Iris pigment epithelial cell (primary cell): ENCODE measurements at regions not wholly inside any gene's neighbourhood (a gene's known extent, or its start where the extent isn't known, plus 50 kb on each side); places are given as distances from the start of the nearest gene placed in this dataset.
"Not testable (repeated sequence)": the region's sequence is repeated elsewhere in the genome, so short reads cannot be mapped to it uniquely, and the experiment has no call there.

Experiments used
- DNase-seq: peaks from one replicate; pipeline ENCODE4 v3.0.0-alpha.2; 2011; ENCODE audit warnings: low read depth

GRCh38 chr2:111500536-111501062 is 379.9 kb downstream of the BCL2L11 start:
- peak; percentile 26 for DNase-seq

DNA sequence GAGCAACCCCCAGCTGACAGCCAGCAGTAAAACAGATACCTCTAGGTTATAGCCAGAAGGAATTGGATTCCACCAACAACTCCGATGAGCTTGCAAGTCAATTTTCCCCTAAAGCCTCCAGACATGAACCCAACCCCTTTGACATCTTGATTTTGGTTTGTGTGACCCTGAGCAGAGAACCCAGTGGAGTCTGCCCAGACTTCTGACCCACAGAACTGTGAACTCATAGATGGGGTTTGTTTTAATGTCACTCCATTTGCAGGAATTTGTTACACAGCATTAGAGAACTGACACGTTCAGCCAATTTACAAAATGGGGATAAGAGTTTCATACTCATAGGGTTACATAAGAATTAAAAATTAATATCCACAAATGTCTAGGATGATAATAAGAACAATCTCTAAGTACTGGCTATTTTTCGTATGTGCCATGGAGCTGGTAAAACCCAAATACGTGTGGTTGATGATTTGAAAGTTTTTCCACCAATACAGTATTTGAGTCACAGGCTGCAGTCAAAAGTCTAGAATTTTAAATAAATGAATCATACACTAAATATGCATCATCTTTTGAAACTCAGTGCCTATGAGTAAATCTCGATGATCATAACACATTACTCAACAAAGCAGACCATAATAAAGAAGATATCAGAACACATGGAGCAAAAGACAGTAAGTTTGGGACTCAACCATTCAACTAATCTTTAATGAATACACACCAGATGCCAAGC is 380.0 kb downstream of the ANAPC1 start:
- not testable (repeated sequence) for DNase-seq

GRCh38 chr2:111504571-111504942 is 379.4 kb downstream of the ANAPC1 start:
- not testable (repeated sequence) for DNase-seq

- not testable (repeated sequence) for DNase-seq
Measured at GRCh38 chr2:111505267-111505666, 378.7 kb downstream of the ANAPC1 start.

- DNase-seq: not testable (repeated sequence)
Measured at GRCh38 chr2:111506936-111507335, 377.1 kb downstream of the ANAPC1 start.

- not testable (repeated sequence) for DNase-seq
Measured at GRCh38 chr2:111509225-111509869, 374.6 kb downstream of the ANAPC1 start.

GRCh38 chr2:111510384-111510783 is 373.6 kb downstream of the ANAPC1 start:
- not testable (repeated sequence) for DNase-seq

- not testable (repeated sequence) for DNase-seq
Measured at GRCh38 chr2:111511062-111511461, 372.9 kb downstream of the ANAPC1 start.

DNA sequence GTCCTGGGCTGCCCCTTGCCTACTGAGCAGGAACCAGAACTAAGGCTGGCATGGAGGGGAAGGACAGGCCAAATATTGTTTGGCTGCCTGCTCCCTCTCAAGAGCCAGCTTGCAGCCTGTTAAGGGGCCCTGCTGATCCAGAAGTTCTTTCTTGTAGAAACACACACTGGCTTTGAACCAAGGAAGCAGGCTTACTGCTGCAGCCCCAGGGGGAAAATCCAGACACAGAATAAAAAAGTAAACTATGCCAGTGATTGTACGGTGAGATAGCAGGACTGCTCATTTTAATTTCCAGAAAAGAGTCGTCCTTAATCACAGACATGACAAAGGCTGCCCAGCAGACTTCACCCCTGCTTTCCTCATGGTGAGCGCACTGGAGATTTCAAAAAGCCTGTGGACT is 371.6 kb downstream of the ANAPC1 start:
- not testable (repeated sequence) for DNase-seq

DNA sequence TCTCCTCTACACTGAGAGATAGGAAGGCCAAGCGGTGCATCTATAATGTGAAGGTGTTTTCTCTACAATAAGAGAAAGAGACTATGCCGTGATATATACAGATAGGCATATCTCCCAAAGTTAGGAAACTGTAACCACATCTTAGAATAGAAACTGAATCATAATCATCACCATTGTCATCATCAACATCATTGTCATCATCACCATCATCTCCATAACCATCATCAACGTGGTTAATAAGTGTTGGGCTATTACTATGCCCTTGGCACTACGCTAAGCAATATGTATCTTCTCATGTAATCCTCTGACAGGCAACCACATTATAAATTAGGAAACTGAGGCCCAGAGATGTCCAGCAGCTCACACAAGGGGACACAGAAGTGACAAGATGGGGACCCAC is 369.9 kb downstream of the ANAPC1 start:
- DNase-seq: not testable (repeated sequence)

GRCh38 chr2:111517050-111517720 is 366.8 kb downstream of the ANAPC1 start:
- DNase-seq: not testable (repeated sequence)

- DNase-seq: peak; percentile 27
Measured at GRCh38 chr2:111517721-111518053, 366.3 kb downstream of the ANAPC1 start.

GRCh38 chr2:111519071-111519470 is 364.9 kb downstream of the ANAPC1 start:
- DNase-seq: no peak

DNA sequence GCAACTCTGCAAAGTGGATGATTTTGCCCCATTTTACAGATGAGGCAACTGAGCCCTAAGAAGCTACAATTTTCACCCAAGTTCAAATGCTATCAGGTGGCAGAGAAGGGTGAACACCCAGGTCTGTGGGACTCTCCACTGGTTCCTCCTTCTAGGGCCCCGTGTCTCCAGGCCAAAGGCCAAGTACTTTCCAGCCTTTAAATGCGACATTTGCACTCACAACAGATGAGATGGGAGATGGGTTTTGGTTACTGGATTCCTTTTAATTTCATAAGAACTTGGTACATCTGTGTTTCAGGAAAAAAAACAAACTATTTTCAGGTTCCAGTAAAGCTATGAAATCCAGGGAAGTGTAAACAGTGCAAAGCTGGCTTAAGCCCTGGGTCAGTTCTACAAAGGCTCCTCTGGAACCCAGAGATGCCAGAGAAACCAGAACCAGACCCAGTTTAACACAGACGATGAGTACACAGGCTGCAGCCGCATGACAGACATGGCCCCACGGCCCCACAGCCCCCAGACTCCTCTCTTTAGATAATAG is 361.7 kb downstream of the ANAPC1 start:
- peak; percentile 92 for DNase-seq

DNA sequence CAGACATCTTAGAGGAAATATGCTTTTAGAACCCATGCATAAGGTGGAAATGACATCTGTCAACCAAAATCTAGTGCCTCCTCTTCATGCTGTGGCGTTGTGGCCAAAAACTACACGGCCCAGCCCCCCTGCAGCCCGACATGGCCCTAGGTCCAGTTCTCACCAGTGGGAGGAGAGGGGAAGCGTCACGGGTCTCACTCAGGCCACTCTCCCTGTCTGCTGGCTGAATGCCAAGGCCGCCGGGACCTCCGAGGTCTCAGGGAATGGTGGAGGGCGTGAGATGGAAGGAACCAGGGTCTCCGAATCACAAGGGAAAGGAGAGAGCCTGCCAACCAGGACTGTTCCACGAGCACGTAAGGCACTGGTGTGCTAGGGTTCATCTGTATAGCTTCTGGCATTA is 361.0 kb downstream of the ANAPC1 start:
- DNase-seq: no peak

- DNase-seq: not testable (repeated sequence)
Measured at GRCh38 chr2:111525026-111525425, 359.0 kb downstream of the ANAPC1 start.

DNA sequence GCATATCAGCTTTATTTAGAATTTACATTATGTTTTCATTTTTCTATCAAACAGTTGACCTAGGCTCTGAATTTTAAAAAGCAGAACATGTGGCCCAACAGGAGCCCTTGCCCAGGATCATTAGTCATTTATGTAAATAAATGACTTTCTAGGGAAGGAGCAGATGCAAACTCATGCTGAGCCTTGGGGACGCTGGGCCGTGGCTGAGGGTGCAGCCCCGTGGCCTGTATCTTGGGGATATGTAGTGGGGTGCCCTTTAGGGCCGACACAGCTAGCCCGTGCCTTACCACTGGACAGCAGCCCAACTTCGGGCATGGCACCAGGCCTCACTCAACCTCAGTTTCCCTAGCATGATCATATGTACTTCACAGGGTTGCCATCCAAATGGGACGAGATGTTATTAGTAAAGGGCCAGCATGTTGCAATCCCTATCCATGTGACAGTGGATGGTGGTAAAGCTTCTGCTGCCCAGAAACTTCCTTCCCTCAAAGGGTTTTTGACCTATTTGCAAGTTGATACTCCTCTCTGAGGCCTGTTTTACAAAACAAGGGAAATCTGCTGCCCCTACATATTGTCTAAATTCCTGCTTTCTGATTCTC is 357.9 kb downstream of the ANAPC1 start:
- not testable (repeated sequence) for DNase-seq

DNA sequence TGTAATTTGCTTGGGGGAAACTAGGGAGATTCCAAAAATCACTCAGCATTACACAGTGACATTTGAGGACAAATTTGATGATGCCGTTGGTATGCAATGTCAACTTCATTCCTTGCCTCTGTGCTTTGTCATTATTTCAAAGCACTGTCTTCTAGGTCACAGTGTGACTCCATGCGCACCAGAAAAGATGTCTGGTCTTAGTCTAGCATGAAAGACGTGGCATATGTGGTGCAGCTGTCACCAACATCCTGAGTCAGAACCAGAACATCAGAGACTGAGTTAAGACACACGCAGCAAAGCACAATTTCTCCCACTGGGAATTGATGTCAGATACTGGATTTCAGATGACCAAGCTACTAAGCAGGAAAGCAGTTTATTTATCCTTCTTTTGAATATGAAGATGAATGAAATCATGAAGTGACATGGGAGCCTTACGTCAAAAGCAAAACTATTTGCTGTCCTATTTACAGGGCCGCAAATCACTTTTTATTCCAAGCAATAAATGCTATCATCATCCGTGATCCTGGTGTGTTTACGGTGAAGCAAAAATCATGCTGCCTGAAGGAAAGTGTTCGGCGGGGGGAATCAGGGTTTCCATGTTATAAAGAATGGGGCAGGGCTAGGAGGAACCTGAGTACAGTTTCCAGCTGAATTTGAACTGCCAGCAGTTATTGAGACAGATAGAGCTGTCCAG is 356.1 kb downstream of the ANAPC1 start:
- DNase-seq: not testable (repeated sequence)

GRCh38 chr2:111529022-111529421 is 355.0 kb downstream of the ANAPC1 start:
- DNase-seq: not testable (repeated sequence)

GRCh38 chr2:111530239-111530965 is 353.6 kb downstream of the ANAPC1 start:
- not testable (repeated sequence) for DNase-seq
